Large intestine (tissue), 3 donors: ENCODE measurements at regions not wholly inside any gene's neighbourhood (a gene's known extent, or its start where the extent isn't known, plus 50 kb on each side); places are given as distances from the start of the nearest gene placed in this dataset.

Experiments
- DNase-seq, 2 donors: peaks; one replicate each; pipeline versions ENCODE4 v3.0.0 to v3.0.0-alpha.2; 2013
- H3K27ac ChIP-seq: one replicate; pipeline ENCODE4 v1.5.1; 2013; ENCODE audit warnings: low read length
- H3K27me3 ChIP-seq: 2 replicates; pipeline ENCODE4 v1.6.1; 2013; ENCODE audit warnings: low read length; ENCODE audit not compliant: control insufficient read depth, insufficient read depth
- H3K36me3 ChIP-seq: 2 replicates; pipeline ENCODE4 v1.6.1; 2013; ENCODE audit warnings: low read length; ENCODE audit not compliant: control insufficient read depth, insufficient read depth
- H3K4me1 ChIP-seq: one replicate; pipeline ENCODE4 v1.6.1; 2013; ENCODE audit warnings: low read length; ENCODE audit not compliant: control insufficient read depth, insufficient read depth
- H3K4me3 ChIP-seq: one replicate; pipeline ENCODE4 v1.5.1; 2013; ENCODE audit warnings: low read length
- H3K9me3 ChIP-seq: one replicate; pipeline ENCODE4 v1.6.1; 2013; ENCODE audit warnings: mild to moderate bottlenecking, low read depth, low read length, moderate library complexity; ENCODE audit not compliant: control insufficient read depth
- WGBS: methylation state at CpG from one replicate; pipeline ENCODE4 v1.1.5; 2013; ENCODE audit warnings: low lambda C conversion rate; ENCODE audit not compliant: insufficient coverage; 5-methylcytosine and 5-hydroxymethylcytosine counted together

DNA sequence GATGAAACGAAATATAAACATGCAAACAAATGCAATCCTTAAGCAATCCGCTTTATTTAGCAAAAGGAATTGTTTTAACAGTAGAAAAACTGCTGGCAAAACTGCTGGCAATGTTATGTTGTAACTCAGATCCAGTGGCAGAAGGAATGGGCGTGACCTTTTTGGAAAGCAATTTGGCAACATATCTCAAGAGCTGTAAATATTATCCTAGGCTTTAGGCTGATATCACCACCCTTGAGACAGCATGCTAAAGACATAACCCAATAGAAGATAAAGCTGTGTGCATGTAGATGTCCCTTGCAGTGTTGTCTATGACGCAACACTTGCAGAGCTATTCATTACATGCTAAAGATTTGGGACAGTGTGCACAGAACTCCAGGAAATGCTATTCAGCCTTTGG is 138.5 kb downstream of the DICER1 start:
- H3K4me3 ChIP-seq: no peak overlapping the region
- H3K36me3 ChIP-seq: no peaks in the 10 kb centered on the region
- peak in 1 of 2 donors; percentile 3 for DNase-seq
- H3K9me3 ChIP-seq: no peaks in the 10 kb centered on the region
- H3K27me3 ChIP-seq: no peaks in the 10 kb centered on the region
- no peak overlapping the region for H3K27ac ChIP-seq
- no peaks in the 10 kb centered on the region for H3K4me1 ChIP-seq
- 93% methylated on average over 2 of the region's 4 CpGs for WGBS

DNA sequence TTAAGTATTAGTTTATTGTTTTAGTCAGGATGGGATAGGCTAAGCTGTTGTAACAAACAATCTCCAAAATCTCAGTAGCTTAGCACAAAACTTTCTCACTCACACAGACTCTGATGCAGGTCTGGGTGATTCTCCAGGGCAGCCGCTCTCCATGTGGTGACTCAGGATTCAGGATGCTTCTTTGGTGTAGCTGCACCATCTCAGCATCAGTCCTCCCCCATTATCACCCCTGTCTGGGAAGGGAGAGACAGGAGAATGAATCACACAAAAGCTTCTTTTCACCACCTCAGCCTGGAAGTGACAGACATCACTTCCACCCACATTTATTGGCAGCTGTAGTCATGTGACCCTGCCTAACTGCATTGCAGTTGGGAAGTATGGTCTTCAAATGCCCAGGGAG is 142.3 kb downstream of the DICER1 start:
- DNase-seq: no peak
- WGBS: no CpG with 5 or more reads among the region's 1 CpG
- H3K4me3 ChIP-seq: no peak overlapping the region
- H3K4me1 ChIP-seq: no peaks in the 10 kb centered on the region
- H3K9me3 ChIP-seq: no peaks in the 10 kb centered on the region
- no peak overlapping the region for H3K27ac ChIP-seq
- H3K27me3 ChIP-seq: peaks cover 19% of the 10 kb centered on the region
- H3K36me3 ChIP-seq: no peaks in the 10 kb centered on the region

DNA sequence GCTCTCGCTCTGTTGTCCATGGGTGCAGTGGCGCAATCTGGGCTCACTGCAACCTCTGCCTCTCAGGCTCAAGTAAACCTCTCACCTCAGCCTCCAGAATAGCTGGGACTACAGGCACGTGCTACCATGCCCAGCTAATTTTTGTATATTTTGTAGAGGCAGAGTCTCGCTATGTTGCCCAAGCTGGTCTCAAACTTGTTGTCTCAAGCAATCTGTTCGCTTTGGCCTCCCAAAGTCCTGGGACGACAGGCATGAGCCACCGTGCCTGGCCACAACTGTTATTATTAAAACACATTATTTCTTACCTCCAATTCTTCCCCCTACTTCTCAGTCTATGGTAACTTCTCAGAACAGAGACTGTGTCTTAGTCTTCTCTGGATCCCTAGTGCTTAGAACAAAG is 143.3 kb downstream of the DICER1 start:
- Histone ChIP-seq H3K27me3 (peaks cover 23% of the 10 kb centered on the region), H3K4me1 (no peaks in the 10 kb centered on the region), H3K36me3 (no peaks in the 10 kb centered on the region), H3K27ac (no peak overlapping the region), H3K4me3 (no peak overlapping the region), H3K9me3 (no peaks in the 10 kb centered on the region)
- no CpG with 5 or more reads among the region's 7 CpGs for WGBS
- no peak for DNase-seq

DNA sequence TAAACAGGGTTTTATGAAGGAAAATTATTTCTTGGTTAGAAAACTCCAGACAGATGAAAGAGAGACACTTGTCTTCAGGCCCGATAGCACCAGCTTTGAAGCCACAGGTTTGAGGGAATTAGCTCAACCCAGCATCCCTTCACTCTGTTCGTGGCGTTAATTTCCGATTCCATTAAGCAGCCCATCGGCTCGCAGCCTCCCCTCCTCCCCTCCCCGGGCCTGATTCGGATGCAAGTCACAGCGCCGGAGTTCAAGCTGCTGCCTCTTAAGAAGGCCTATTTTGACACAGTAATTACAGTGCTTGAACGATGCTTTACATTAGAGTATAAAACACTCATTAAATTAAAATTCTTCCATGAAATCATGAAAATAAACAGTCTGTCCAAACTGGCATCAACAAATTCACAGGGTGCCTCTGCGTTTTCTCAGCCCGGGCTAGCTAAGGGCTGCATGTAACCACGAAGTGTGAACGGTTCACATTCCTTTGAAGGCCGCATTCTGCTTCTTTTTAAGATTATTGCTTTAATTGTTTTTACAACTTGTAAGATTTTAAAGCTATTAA is 145.8 kb downstream of the DICER1 start:
- peaks cover 27% of the 10 kb centered on the region for H3K27me3 ChIP-seq
- no peak overlapping the region for H3K27ac ChIP-seq
- H3K4me3 ChIP-seq: no peak overlapping the region
- no peaks in the 10 kb centered on the region for H3K4me1 ChIP-seq
- no peaks in the 10 kb centered on the region for H3K9me3 ChIP-seq
- 100% methylated on average over 1 of the region's 16 CpGs for WGBS
- no peaks in the 10 kb centered on the region for H3K36me3 ChIP-seq
- no peak for DNase-seq

DNA sequence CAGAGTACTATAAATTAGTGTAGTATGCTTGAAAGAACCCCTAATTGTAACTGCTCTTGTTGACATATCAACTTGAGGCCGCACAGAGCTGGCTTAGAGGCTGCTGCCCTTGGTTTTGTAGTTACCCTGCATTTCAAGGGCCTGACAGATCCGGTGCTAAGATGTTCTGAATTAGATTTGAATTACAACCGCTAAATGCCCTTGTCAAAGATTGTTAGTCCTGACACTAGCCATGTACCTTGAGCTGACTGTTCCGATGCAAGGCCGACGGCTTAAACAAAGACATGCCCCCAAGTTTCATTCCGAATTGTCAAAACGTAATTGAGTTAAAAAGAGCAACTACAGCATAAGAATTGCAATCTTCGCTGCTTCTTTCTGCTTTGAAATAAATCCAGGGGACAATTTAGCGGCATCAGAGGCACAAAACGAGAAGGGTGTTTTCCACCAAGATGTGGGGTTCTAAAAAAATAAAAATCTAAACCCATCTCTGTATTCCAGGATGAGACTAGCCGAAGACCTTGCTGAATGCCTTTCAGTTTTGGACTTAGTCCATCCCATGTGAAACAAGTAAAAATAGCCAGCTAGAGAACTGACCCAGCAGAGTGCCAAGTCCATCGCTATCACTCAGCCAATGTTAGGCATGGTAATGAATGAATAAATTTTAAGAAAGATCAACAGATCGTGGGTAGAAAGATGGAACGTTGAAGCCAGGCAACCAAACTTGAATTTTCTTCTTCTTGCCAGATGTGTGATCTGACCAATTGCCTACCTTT is 148.7 kb downstream of the DICER1 start:
- no peak overlapping the region for H3K4me3 ChIP-seq
- H3K9me3 ChIP-seq: no peaks in the 10 kb centered on the region
- H3K4me1 ChIP-seq: no peaks in the 10 kb centered on the region
- 88% methylated on average over 5 of the region's 15 CpGs for WGBS
- peak in 1 of 2 donors; percentile 8 for DNase-seq
- H3K27me3 ChIP-seq: peaks cover 27% of the 10 kb centered on the region
- H3K36me3 ChIP-seq: no peaks in the 10 kb centered on the region
- no peak overlapping the region for H3K27ac ChIP-seq

DNA sequence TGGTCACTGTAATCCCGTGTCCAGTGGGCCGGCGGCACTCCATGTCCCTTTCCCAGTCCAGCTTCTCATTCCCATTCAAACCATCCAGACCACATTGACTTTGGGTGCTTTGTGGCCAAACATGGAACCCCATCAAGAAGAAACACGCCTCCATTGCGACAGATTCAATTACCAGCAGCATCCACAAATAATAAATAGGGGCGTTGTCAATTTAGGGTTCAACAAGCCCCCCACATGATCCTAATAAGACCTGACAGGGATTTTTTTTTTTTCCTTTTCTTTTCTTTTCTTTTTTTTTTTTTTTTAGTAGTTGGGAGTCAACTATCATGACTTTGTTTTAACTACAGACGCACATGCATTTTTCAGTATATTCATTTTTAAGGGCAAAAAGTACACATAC is 149.4 kb downstream of the DICER1 start:
- H3K27ac ChIP-seq: no peak overlapping the region
- 97% methylated on average over 4 of the region's 7 CpGs for WGBS

DNA sequence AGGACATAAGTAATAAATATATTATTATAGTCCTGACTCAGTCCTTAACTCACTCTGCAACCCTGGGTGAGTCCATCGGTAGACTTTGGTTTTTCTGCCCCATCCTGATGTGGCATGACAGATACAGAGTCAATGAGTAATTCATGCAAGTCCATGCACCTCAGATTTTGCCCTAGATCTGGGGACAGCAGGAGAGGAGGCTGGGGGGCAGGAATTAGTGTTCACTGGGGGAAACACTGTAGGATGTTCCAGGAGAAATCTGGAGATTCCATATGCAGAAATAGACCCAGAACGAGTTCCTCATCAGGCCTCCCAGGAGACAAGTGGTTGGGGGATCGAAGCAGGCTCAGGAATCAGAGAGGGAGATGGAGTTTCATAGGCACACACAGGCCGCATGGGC is 150.8 kb downstream of the DICER1 start:
- Histone ChIP-seq H3K27me3 (peaks cover 19% of the 10 kb centered on the region), H3K9me3 (no peaks in the 10 kb centered on the region), H3K27ac (no peak overlapping the region), H3K36me3 (no peaks in the 10 kb centered on the region), H3K4me1 (no peaks in the 10 kb centered on the region), H3K4me3 (no peak overlapping the region)
- no peak for DNase-seq
- WGBS: no CpG with 5 or more reads among the region's 4 CpGs

More for the DNA sequence above, 149.4 kb downstream of the DICER1 start:
- peaks cover 24% of the 10 kb centered on the region for H3K27me3 ChIP-seq
- H3K4me3 ChIP-seq: no peak overlapping the region
- DNase-seq: no peak
- no peaks in the 10 kb centered on the region for H3K36me3 ChIP-seq
- no peaks in the 10 kb centered on the region for H3K4me1 ChIP-seq
- H3K9me3 ChIP-seq: no peaks in the 10 kb centered on the region

DNA sequence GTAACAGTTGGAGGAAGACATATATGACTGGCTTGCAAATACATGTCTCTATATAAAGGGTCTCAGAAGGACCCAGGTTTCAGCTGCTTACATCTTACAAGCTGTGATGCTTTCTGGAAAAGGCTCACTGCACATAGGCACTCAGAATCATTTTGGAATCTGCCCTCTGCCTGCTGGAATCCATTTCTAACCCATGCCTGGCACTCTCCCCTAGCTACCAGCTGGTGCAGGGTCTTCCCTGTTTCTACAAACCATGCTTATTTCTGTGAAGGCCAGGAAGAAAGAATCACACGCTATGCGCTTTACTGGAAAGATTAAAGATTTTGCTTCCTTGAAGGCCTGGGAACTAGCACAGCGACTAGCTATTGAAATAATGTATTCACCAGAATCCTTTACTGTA is 151.3 kb downstream of the DICER1 start:
- no peak overlapping the region for H3K27ac ChIP-seq
- H3K36me3 ChIP-seq: no peaks in the 10 kb centered on the region
- no peaks in the 10 kb centered on the region for H3K4me1 ChIP-seq
- peaks cover 15% of the 10 kb centered on the region for H3K27me3 ChIP-seq
- 100% methylated on average over 1 of the region's 3 CpGs for WGBS
- DNase-seq: no peak
- no peaks in the 10 kb centered on the region for H3K9me3 ChIP-seq
- H3K4me3 ChIP-seq: no peak overlapping the region

DNA sequence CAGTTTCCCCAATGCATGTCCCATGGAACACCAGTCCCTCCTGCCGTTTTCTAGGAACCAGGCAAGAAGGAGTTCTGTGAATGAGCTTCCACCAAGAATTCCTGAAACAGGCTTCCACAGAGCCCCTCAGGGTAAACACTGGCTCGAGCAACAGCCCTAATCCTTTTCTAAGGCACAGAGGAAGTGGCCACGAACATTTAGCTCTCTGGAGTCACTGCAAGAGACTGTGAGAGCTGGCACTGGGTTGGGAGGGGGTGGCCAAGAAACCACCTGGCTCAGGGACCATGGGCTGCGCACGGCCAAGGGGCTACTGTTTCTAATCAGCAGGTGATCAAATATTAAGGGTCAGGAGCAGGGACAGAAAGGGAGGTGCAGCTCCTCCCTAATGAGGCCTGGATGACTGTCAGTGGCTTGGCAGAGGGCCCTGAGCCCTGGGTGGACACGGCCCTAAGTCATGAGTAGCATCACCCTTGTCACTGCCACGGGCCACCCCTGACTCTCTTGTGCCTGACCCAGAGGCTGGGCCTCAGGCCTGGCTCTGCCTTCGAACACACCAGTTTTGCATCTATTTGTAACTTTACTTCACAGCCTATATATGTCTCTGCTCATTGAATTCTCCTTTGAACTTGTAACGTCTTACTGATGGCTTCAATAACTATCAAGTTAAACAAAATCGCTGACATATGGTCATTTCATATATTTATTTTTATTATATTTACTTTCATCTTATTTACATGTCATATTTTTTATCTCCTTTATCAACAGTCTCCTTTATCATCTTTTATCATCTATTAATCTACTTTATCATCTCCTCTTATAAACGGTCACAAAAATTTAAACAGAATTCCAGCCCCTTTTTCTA is 154.0 kb downstream of the DICER1 start:
- no peaks in the 10 kb centered on the region for H3K36me3 ChIP-seq
- H3K9me3 ChIP-seq: no peaks in the 10 kb centered on the region
- no peak for DNase-seq
- H3K27ac ChIP-seq: no peak overlapping the region
- no peaks in the 10 kb centered on the region for H3K4me1 ChIP-seq
- 66% methylated on average over 4 of the region's 11 CpGs for WGBS
- no peak overlapping the region for H3K4me3 ChIP-seq
- H3K27me3 ChIP-seq: peaks cover 4% of the 10 kb centered on the region

DNA sequence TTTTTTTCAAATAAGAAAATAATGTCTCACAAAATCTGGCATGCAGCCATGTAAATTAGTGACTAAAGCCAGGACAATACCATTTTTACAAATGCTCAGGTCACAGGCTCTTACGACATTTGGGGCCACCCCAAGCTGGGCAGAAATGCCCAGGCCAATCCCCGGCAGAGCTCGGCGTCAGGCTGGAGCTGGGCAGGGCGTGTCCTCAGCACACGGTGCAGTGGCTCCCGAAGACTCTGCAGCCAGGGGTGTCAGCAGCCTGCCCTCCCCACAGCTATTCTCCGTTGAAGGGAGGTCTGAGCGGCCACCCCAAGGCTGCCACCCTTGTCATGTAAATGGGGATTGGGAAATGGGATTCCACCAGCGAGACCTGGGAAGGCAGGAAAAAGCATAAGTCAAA is 158.6 kb downstream of the DICER1 start:
- H3K4me3 ChIP-seq: no peak overlapping the region
- H3K27me3 ChIP-seq: peaks cover 7% of the 10 kb centered on the region
- H3K9me3 ChIP-seq: no peaks in the 10 kb centered on the region
- 60% methylated on average over 1 of the region's 10 CpGs for WGBS
- no peak overlapping the region for H3K27ac ChIP-seq
- DNase-seq: no peak
- H3K36me3 ChIP-seq: no peaks in the 10 kb centered on the region
- no peaks in the 10 kb centered on the region for H3K4me1 ChIP-seq
